HepG2 (cell line): ENCODE measurements at regions not wholly inside any gene's neighbourhood (a gene's known extent, or its start where the extent isn't known, plus 50 kb on each side); places are given as distances from the start of the nearest gene placed in this dataset.

Source experiments
- ATAC-seq: fragments of 200-7000 bp; cut with Tn5 transposase; 3 replicates; pipeline ENCODE4 v1.9.1; 2020; ENCODE audit warnings: mild to moderate bottlenecking, moderate library complexity
- BruUV-seq: library from RNA; stranded (reverse); fragments of 400-500 nt; replicated peaks from 2 replicates; lab custom pipeline; 2021; lab: Mats Ljungman, UMichigan
- CTCF ChIA-PET: fragments of 300-600 bp; formaldehyde crosslinking; extraction: SDS; loops from one replicate; lab custom pipeline; 2021; ENCODE audit warnings: low total read pairs, inconsistent platforms, low intra/inter-chr PET ratio; lab: Yijun Ruan, JAX
- POLR2A ChIA-PET: fragments of 350-600 bp; sonication (Branson Sonifier 250); formaldehyde crosslinking; loops from one replicate; lab custom pipeline; 2020; ENCODE audit warnings: antibody characterized with exemption, inconsistent platforms; lab: Yijun Ruan, JAX
- DNase-seq: peaks from one replicate; pipeline ENCODE4 v3.0.0-alpha.2; 2015; ENCODE audit warnings: low spot score
- FAIRE-seq: peaks from 3 replicates; lab custom pipeline; 2011; peaks lifted over from hg19 to GRCh38; lab: Jason Lieb, UNC
- H2AFZ ChIP-seq: one replicate; pipeline ENCODE4 v1.6.1; 2011; ENCODE audit warnings: low read length, inconsistent platforms
- H3K27ac ChIP-seq: fragments of 300-600 bp; 3 replicates; pipeline ENCODE4 v1.8.0; 2011; ENCODE audit warnings: mixed run types, mild to moderate bottlenecking, mixed read lengths, low read length, inconsistent platforms; ENCODE audit not compliant: insufficient read depth; ENCODE audit errors: extremely low read length
- H3K27me3 ChIP-seq, 2 experiments: fragments of 200-600 bp in 1 of 2; 2 replicates in 1 of 2; 3 replicates in 1 of 2; pipeline versions ENCODE4 v1.6.0 to v1.8.0; 2011; ENCODE audit warnings: low read length in 2 of 2, mild to moderate bottlenecking in 2 of 2, moderate library complexity in 2 of 2, inconsistent platforms in 1 of 2; ENCODE audit not compliant: insufficient read depth in 2 of 2, control insufficient read depth in 1 of 2
- H3K36me3 ChIP-seq, 2 experiments: fragments of 200-600 bp in 1 of 2; replicated peaks in 1 of 2; 2 replicates in 1 of 2; 3 replicates in 1 of 2; pipeline versions ENCODE4 v1.5.1 to v1.8.0; 2011; ENCODE audit warnings: low read length in 2 of 2, inconsistent platforms in 1 of 2; ENCODE audit not compliant: insufficient read depth in 2 of 2, control insufficient read depth in 1 of 2
- H3K4me1 ChIP-seq: 2 replicates; pipeline ENCODE4 v1.5.1; 2012; ENCODE audit warnings: low read length, inconsistent platforms; ENCODE audit not compliant: insufficient read depth
- H3K4me2 ChIP-seq: 2 replicates; pipeline ENCODE4 v1.6.0; 2011; ENCODE audit warnings: low read depth, low read length, inconsistent platforms
- H3K4me3 ChIP-seq, 3 experiments: fragments of 200-600 bp in 1 of 3; sonication (generic), shearing (Covaris generic) in 1 of 3; replicated peaks in 1 of 3; 2 replicates each; pipeline ENCODE4 v1.5.1; 2011 to 2016; ENCODE audit warnings: low read length in 3 of 3, inconsistent platforms in 2 of 3, low read depth in 2 of 3, mild to moderate bottlenecking in 2 of 3, control low read depth in 1 of 3, mixed read lengths in 1 of 3; ENCODE audit not compliant: insufficient read depth in 1 of 3
- H3K79me2 ChIP-seq: one replicate; pipeline ENCODE4 v1.6.1; 2011; ENCODE audit warnings: low read length, inconsistent platforms; ENCODE audit not compliant: insufficient read depth
- H3K9ac ChIP-seq: 2 replicates; pipeline ENCODE4 v1.6.0; 2011; ENCODE audit warnings: mild to moderate bottlenecking, low read depth, low read length, inconsistent platforms; ENCODE audit not compliant: insufficient read depth
- H3K9me3 ChIP-seq: 2 replicates; pipeline ENCODE4 v1.5.1; 2012; ENCODE audit warnings: mild to moderate bottlenecking, low read length
- H4K20me1 ChIP-seq: 2 replicates; pipeline ENCODE4 v1.6.0; 2011; ENCODE audit warnings: inconsistent platforms, mild to moderate bottlenecking, low read length, moderate library complexity; ENCODE audit not compliant: insufficient read depth
- ARNT ChIP-seq: fragments of 450-650 bp; IDR thresholded peaks from 2 replicates; pipeline ENCODE4 v1.6.1; 2017
- FOXA1 ChIP-seq, 2 experiments: fragments of 450-650 bp in 1 of 2; sonication (generic) in 1 of 2; formaldehyde crosslinking in 1 of 2; IDR thresholded peaks; 2 replicates each; pipeline versions ENCODE4 v1.4.0 to v1.6.1; 2016 to 2020; ENCODE audit warnings: missing genetic modification reagents in 1 of 2
- GATAD2A ChIP-seq: IDR thresholded peaks from 2 replicates; pipeline ENCODE4 v1.6.1; 2016
- KDM5A ChIP-seq: fragments of 200-600 bp; sonication (generic); IDR thresholded peaks from 2 replicates; pipeline ENCODE4 v1.7.0; 2018; ENCODE audit warnings: antibody characterized with exemption, mild to moderate bottlenecking, low read length, borderline replicate concordance
- MTF2 ChIP-seq: sonication (generic); formaldehyde crosslinking; IDR thresholded peaks from 2 replicates; pipeline ENCODE4 v1.5.0; 2020; ENCODE audit warnings: missing genetic modification reagents, borderline replicate concordance
- NR1H2 ChIP-seq: sonication (generic); formaldehyde crosslinking; IDR thresholded peaks from 2 replicates; pipeline ENCODE4 v1.8.1; 2022; ENCODE audit warnings: low read depth, missing genetic modification reagents, borderline replicate concordance
- NR2C2 ChIP-seq: sonication (generic); formaldehyde crosslinking; IDR thresholded peaks from 2 replicates; pipeline ENCODE4 v1.4.0; 2020; ENCODE audit warnings: missing genetic modification reagents, mild to moderate bottlenecking, moderate library complexity, borderline replicate concordance
- THRA ChIP-seq: sonication (generic); formaldehyde crosslinking; IDR thresholded peaks from 2 replicates; pipeline ENCODE4 v1.4.0; 2020; ENCODE audit warnings: missing genetic modification reagents, borderline replicate concordance
- XBP1 ChIP-seq: sonication (generic); formaldehyde crosslinking; IDR thresholded peaks from 2 replicates; pipeline ENCODE4 v1.5.0; 2020; ENCODE audit warnings: missing genetic modification reagents
- ZNF367 ChIP-seq: sonication (generic); formaldehyde crosslinking; IDR thresholded peaks from 2 replicates; pipeline ENCODE4 v1.4.0; 2020; ENCODE audit warnings: missing genetic modification reagents, borderline replicate concordance
- ZNF772 ChIP-seq: sonication (generic); formaldehyde crosslinking; IDR thresholded peaks from 2 replicates; pipeline ENCODE4 v1.5.0; 2020; ENCODE audit warnings: mild to moderate bottlenecking, missing genetic modification reagents
- WGBS: methylation state at CpG from one replicate; pipeline ENCODE4 v1.1.6; 2017; ENCODE audit warnings: low lambda C conversion rate; 5-methylcytosine and 5-hydroxymethylcytosine counted together
- in situ Hi-C: cut with HindIII; loops from 2 replicates; pipeline ENCODE4 v1.10.0; 2017; ENCODE audit warnings: low pct_unique_long_range_greater_than_20kb; ENCODE audit not compliant: extremely low pct_ligation_motif_present
- intact Hi-C: fragments of 100-400 bp; cut with micrococcal nuclease; formaldehyde crosslinking; loops from one replicate; pipeline ENCODE4 v1.10.0; 2022; ENCODE audit not compliant: unreplicated experiment

- no peaks in the 10 kb centered on the region for H4K20me1 ChIP-seq
- no TSS peak for BruUV-seq
- H3K4me3 ChIP-seq = no peak overlapping the region
- POLR2A ChIA-PET = no interaction called here
- H3K79me2 ChIP-seq = no peaks in the 10 kb centered on the region
- no peaks in the 10 kb centered on the region for H3K4me1 ChIP-seq
- FAIRE-seq = no peak
- ATAC-seq = no peak
- DNase-seq = no peak
- TF ChIP-seq ZNF772 (CRISPR knock-in tag) (no peak), NR2C2 (no peak), ARNT (no peak), ZNF367 (CRISPR knock-in tag) (no peak), THRA (CRISPR knock-in tag) (no peak), KDM5A (no peak), XBP1 (CRISPR knock-in tag) (no peak)
- TF ChIP-seq, all 625 proteins: peak for 0
- Histone ChIP-seq H2AFZ (no peak overlapping the region), H3K36me3 (no peaks in the 10 kb centered on the region), H3K9ac (no peak overlapping the region), H3K27ac (no peak overlapping the region), H3K27me3 (no peaks in the 10 kb centered on the region), H3K4me2 (no peak overlapping the region), H3K9me3 (no peaks in the 10 kb centered on the region; the same call in 1 of the 2 replicates)
- in situ Hi-C loops = no loop called here
- intact Hi-C loops = no loop called here
- WGBS = 32% methylated on average over 6 of the region's 6 CpGs
- CTCF ChIA-PET = no interaction called here
Observed at GRCh38 chr12:20063116-20063515, 305.2 kb upstream of the PDE3A start.

GRCh38 chr12:20077618-20078017, 290.7 kb upstream of the PDE3A start:
- Histone ChIP-seq H3K79me2 (no peaks in the 10 kb centered on the region), H3K4me1 (no peaks in the 10 kb centered on the region), H3K27me3 (no peaks in the 10 kb centered on the region), H3K9me3 (no peaks in the 10 kb centered on the region), H3K9ac (no peak overlapping the region), H3K4me3 (no peak overlapping the region), H3K4me2 (no peak overlapping the region), H2AFZ (no peak overlapping the region), H3K27ac (no peak overlapping the region), H4K20me1 (no peaks in the 10 kb centered on the region), H3K36me3 (no peaks in the 10 kb centered on the region)
- BruUV-seq = no TSS peak
- FAIRE-seq (no peak), DNase-seq (no peak), ATAC-seq (no peak)
- ChIA-PET POLR2A (no interaction called here), CTCF (no interaction called here)
- 2% methylated on average over 3 of the region's 3 CpGs for WGBS
- no peak for TF ChIP-seq MTF2 (CRISPR knock-in tag)
- TF ChIP-seq GATAD2A (CRISPR knock-in tag) = no peak
- TF ChIP-seq NR1H2 (CRISPR knock-in tag) = no peak
- no peak for TF ChIP-seq FOXA1 (IDR thresholded peaks at IDR 0.05)
- no peak for TF ChIP-seq FOXA1 (CRISPR knock-in tag; IDR thresholded peaks at IDR 0.05)
- in situ Hi-C loops (no loop called here), intact Hi-C loops (no loop called here)
